GM18517 (cell line): ENCODE measurements at regions not wholly inside any gene's neighbourhood (a gene's known extent, or its start where the extent isn't known, plus 50 kb on each side); places are given as distances from the start of the nearest gene placed in this dataset.
"Not testable (repeated sequence)": the region's sequence is repeated elsewhere in the genome, so short reads cannot be mapped to it uniquely, and the experiment has no call there.

ENCODE experiments used
- ATAC-seq: cut with Tn5 transposase; IDR thresholded peaks from one replicate; pipeline ENCODE4 v1.9.1; 2021; ENCODE audit warnings: mild to moderate bottlenecking, moderate library complexity; ENCODE audit not compliant: unreplicated experiment

DNA sequence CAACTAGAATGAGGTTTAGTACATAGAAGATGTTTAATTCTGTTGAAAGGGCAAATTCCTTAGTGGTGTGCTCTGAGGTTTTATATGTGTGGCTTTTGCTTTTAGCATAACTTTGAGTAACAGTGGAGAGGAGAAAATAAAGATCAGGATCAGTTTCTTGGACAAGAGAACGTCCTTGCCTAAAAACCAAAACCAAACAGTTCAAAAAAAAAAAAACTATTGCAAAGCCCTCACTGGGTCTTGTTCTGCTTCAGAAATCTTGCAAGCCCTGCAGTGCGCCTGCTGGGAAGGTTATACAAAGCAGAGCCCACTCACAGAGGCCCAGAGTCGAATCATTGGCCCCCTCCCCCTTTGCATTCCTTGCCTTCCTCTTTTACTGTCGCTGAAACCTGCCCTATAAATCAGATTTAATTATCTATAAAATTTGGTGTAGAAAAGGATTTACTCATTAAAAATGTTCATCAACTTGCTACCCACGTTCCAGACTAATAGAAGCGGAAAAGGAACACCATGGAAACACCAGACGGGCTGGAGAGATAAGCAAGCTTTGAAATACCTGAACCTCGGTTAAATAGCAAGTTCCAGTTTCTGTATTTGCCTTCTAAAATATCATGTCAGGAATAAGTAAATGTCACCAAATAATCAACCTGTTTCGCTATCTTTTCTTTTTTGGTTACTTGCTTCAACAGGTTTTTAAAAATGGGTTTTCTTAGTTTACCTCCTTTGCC, 201.6 kb upstream of the PTBP2 start:
- no peak for ATAC-seq

- no peak for ATAC-seq
Measured at GRCh38 chr1:96520579-96520947, 201.0 kb upstream of the PTBP2 start.

DNA sequence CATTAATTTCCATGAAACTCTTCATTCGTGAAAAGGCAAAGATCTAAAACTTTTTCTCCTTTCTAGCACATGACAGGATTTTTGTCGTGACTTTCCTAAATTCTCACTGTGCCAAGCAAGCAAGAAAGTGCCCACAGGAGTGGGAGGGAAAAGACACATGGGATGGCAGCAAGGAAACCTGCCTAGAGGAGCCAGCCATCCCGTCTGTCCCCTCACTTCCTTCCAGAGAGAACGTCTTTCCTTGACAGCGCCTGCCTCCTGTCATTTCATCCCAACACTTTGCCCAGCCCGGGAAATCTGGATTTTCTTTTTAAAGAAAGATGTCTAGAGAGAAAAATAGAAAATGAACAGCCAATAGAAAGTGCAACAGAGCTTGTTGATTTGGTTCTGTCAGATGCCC, 200.6 kb upstream of the PTBP2 start:
- no peak for ATAC-seq

- ATAC-seq, result no peak
Measured at GRCh38 chr1:96521994-96522760, 199.4 kb upstream of the PTBP2 start.

DNA sequence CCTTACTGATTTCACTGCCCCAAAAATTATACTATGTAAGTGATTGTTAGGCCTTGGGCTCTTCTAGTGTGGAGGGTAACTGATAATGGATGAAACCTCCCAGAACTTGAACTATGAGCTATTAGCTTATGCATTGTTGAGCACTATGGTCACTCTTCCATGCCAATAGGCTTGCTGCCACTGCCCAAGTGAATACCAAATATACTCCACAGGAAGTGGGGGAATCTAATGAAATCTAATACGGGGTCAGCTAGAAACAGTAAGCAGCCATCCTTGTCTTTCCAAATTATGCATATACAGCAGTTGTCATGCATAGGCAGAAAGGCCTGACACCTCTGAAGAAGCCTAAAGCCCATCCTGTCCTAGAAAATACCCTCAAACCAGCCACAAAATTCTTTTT, 198.7 kb upstream of the PTBP2 start:
- no peak for ATAC-seq

GRCh38 chr1:96524100-96524499, 197.5 kb upstream of the PTBP2 start:
- no peak for ATAC-seq

DNA sequence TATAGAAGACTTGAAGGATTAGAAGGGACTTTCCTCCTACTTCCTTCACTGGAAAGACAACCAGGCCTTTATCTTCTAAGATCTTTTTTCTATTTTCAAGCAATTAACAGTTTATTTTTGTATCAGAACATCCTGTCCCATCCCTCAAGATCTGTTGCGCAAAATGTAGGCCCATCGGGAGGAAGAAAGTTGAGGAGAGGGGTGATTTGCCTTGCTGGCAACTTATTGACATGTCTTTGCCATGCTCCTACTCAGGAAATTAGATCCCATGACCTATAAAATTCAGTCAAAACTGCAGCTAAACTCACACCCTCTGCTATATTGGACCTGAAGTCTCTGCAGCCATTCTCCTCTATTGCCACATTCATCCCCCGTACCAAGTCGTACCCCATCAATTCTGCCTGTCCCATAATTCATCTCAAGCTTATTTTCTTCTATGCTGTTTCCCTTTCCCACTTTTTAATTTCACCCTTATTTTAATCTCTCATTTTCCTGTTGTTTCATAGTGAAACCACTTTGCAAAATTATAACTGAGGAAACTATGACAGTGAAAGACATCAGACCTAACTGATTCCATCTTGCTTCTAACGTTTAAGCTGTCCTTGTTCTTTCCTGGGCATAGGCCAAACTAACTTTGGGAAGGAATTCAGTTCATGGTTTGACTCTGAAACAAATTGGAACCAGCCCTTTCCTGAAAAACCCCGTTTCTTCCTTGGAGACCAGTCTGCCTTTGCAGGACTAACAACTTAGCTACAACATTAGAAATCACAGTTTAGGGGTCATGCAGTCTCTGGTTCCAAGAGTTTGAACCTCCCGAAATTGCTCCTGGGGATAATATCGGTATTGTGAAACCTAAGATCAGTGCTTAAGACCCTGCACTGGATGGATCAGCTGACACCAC, 195.7 kb upstream of the PTBP2 start:
- no peak for ATAC-seq

DNA sequence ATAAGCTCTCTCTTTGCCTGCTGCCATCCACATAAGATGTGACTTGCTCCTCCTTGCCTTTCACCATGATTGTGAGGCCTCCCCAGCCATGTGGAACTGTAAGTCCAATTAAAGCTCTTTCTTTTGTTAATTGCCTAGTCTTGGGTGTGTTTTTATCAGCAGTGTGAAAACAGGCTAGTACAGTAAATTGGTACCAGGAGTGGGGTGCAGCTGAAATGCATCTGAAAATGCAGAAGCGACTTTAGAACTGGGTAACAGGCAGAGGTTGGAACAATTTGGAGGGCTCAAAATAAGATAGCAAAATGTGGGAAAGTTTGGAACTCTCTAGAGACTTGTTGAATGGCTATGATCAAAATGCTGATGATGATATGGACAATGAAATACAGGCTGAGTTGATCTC, 192.9 kb upstream of the PTBP2 start:
- ATAC-seq, result not testable (repeated sequence)

GRCh38 chr1:96533820-96534219, 187.8 kb upstream of the PTBP2 start:
- no peak for ATAC-seq

- ATAC-seq, result no peak
Measured at GRCh38 chr1:96536581-96536980, 185.0 kb upstream of the PTBP2 start.

GRCh38 chr1:96538111-96538641, 183.4 kb upstream of the PTBP2 start:
- ATAC-seq, result no peak

- no peak for ATAC-seq
Measured at GRCh38 chr1:96538883-96539282, 182.7 kb upstream of the PTBP2 start.

- no peak for ATAC-seq
Measured at GRCh38 chr1:96541491-96541890, 180.1 kb upstream of the PTBP2 start.

DNA sequence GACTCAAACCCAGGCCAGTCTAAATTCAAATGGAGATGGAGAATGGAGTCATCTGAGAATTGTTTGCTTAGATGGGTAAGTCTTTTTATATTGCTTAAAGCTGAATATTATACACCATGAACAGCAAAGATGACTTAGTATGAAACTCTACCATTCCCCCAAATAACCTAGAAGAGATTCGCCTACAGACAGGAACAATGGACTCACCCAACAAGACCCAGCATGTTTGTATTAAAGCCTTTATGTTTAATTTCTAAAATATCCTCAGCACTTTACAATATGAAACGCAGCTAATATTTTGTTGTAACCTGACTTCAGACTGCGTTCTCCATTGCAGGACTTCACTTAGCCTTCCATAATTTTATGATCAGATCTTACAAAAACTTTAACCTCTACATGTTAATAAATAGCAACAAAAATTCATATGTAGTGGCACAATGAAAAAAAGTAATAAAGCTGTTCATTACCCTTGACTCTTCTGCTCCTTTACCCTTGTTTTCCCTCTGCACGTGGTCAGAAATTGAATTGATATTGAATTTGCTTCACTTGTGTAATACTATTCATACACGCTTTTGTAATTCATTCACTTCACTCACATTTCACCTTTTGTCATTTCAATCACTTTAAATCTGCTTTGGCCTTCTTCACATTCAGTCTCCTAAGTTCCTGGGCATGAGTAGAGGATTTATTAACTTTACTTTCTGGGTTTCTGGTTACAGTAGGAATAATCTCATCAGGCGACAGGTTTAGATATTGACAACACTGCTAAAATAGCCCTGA, 177.3 kb upstream of the PTBP2 start:
- ATAC-seq, result no peak

DNA sequence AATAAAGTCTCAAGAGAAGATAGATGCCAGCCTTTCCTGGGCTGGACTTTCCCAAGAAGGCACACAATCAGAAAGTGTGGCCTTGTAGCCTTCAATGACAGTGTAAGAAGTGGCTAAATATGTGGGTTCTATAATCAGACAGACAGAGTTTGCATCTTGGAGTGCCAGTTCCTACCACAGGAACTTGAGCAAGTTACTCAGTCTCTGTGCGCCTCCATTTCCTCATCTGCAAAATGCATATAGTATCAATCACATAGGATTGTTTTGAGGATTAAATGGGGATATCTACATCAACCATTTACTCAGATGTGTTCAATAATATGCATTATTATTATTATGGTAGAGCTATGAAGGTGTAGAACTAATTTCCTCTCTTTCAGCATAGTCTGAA, 176.8 kb upstream of the PTBP2 start:
- no peak for ATAC-seq

DNA sequence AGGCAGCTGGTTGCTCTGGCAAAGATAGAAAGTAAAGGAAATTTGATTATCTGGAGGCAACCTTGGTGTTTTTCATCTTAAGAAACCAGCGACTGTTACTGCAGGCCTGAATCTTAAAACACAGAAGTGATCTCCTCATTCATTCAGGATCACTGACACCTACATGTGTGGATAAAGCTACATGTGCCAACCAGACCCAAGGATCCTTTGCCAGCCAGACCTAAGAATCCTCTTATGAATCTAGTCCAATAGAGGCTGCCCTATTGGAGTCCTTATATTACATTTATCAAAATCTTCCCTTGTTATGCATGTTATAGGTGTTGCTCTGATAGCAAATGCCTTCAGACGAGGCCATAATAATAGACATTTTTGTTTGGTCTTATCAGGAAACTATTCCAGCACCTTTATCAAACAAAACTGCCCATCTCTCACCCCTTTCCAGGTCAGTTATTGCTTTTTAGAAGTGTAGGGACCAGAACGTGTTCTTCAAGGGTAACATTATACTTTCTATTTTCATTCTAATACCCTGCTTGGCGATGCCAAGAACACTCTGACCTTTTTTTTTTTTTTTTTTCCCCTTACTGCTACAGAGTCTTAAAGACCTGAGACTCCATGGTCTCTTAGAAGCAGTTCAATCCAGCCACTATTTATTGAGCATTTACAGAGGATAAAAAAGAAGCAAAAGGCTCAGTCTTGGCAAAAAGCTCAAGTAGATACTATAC, 175.5 kb upstream of the PTBP2 start:
- ATAC-seq, result no peak

DNA sequence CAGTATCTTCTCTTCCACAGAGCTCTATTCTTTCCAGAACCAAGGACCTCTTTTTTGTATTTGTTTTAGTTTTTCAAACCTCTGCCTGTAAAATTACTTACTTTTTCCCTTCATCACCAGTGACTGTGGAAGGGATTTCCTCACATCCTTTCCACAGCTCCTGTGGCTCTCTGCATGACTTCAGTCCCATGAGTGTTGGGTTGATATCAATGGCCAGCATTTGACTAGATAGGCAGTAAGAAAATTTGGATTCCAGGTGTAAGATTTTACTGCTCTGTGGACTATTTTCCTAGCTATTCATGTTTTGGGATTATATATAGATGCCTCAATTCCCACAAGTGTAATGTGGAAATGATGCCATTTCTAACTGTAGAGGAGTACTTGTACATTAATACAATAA, 171.5 kb upstream of the PTBP2 start:
- ATAC-seq, result no peak

GRCh38 chr1:96552451-96552850, 169.1 kb upstream of the PTBP2 start:
- no peak for ATAC-seq

DNA sequence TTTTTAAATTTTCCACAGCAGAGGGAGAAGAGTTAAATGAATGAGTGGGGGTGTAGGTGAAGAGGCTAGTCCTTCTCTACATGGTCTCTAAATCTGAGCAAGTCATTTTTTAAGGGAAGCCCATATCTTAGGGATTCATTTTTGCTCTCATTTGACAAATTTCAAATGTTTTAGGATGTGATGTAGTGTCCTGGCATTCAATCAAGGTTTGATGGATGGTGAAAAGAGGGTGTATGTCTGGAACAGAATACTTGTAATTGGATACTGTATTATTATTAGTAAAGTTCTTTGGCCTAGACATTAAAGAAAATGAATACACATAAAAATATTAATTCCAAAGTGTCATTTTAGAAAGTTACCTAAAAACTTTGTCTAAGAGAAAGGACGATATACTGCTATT, 167.8 kb upstream of the PTBP2 start:
- ATAC-seq, result no peak

DNA sequence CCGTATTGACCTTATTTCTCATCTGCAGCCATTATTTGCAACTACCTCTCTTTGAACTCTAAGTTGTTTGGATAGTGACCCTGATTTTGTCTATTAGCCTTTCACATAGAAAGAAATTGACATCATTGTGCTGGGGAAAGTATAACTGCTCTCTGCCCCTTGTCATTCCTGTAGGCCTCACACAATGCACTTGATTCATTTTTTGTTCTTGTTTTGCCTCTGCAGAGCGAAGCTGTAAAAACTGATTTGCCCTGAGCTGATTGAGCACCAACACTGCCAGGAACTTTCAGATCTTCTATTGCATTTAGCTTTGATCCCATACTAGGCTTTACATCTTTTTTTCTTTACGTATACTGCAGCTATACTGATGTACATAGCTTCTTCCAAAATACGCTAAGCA, 167.2 kb upstream of the PTBP2 start:
- no peak for ATAC-seq
